ENCODE measurements at regions not wholly inside any gene's neighbourhood (a gene's known extent, or its start where the extent isn't known, plus 50 kb on each side); places are given as distances from the start of the nearest gene placed in this dataset.
"Not testable (repeated sequence)": the region's sequence is repeated elsewhere in the genome, so short reads cannot be mapped to it uniquely, and the experiment has no call there.

DNA sequence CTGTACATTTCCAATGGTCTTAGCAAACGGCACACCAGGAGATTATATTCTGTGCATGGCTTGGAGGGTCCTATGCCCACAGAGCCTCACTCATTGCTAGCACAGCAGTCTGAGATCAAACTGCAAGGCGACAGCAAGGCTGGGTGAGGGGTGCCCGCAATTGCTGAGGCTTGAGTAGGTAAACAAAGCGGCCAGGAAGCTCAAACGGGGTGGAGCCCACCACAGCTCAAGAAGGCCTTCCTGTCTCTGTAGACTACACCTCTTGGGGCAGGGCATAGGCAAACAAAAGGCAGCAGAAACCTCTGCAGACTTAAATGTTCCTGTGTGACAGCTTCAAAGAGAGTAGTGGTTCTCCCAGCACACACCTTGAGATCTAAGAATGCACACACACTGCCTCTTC lies 91.3 kb downstream of the OR4A5 start:
- DNase-seq (ENCODE audit: extremely low spot score); POLR2A ChIA-PET: not testable (repeated sequence)
- CTCF ChIA-PET = interaction anchor here (1.3 kb wide), 1 partner anchor 11 kb away, joined by 5 read pairs; no protein-coding TSS in a partner anchor

DNA sequence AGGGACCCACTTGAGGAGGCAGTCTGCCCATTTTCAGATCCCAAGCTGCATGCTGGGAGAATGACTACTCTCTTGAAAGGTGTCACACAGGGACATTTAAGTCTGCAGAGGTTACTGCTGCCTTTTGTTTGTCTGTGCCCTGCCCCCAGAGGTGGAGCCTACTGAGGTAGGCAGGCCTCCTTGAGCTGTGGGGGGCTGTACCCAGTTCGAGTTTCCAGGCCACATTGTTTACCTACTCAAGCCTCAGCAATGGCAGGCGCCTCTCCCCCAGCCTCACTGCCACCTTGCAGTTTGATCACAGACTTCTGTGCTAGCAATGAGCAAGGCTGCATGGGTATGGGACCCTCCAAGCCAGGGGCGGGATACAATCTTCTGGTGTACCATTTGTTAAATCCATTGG lies 126.0 kb downstream of the OR4A5 start:
- TF ChIP-seq, protein P1, sequence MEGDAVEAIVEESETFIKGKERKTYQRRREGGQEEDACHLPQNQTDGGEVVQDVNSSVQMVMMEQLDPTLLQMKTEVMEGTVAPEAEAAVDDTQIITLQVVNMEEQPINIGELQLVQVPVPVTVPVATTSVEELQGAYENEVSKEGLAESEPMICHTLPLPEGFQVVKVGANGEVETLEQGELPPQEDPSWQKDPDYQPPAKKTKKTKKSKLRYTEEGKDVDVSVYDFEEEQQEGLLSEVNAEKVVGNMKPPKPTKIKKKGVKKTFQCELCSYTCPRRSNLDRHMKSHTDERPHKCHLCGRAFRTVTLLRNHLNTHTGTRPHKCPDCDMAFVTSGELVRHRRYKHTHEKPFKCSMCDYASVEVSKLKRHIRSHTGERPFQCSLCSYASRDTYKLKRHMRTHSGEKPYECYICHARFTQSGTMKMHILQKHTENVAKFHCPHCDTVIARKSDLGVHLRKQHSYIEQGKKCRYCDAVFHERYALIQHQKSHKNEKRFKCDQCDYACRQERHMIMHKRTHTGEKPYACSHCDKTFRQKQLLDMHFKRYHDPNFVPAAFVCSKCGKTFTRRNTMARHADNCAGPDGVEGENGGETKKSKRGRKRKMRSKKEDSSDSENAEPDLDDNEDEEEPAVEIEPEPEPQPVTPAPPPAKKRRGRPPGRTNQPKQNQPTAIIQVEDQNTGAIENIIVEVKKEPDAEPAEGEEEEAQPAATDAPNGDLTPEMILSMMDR (IDR thresholded peaks at IDR 0.05; ENCODE audit: control extremely low read depth, extremely low read depth, low read depth, missing control alignments) = no peak
- POLR2A ChIA-PET = no interaction called here
- no peak for DNase-seq (ENCODE audit: extremely low spot score)
- CTCF ChIA-PET = no interaction called here

DNA sequence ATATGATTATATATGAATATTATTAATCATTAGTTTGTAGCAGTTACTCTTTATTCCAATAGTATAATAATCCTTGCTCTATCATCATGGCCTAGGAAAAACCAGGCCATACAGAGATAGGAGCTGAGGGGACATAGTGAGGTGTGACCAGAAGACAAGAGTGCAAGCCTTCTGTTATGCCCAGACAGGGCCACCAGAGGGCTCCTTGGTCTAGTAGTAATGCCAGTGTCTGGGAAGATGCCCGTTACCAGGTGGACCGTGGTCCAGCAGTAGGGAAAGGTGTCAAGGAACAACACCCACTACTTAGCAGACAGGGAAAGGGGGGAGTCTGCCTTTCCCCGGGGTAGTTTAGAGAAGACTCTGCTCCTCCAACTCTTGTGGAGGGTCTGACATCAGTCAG lies 148.4 kb downstream of the OR4A5 start:
- DNase-seq (ENCODE audit: extremely low spot score); POLR2A ChIA-PET: not testable (repeated sequence)
- CTCF ChIA-PET = interaction anchor here (1.3 kb wide), 1 partner anchor 14 kb away, joined by 3 read pairs; no protein-coding TSS in a partner anchor
